ENCODE measurements at regions not wholly inside any gene's neighbourhood (a gene's known extent, or its start where the extent isn't known, plus 50 kb on each side); places are given as distances from the start of the nearest gene placed in this dataset.
A peak's percentile ranks its signal among the peaks of the same experiment; 100 is the strongest.

DNA sequence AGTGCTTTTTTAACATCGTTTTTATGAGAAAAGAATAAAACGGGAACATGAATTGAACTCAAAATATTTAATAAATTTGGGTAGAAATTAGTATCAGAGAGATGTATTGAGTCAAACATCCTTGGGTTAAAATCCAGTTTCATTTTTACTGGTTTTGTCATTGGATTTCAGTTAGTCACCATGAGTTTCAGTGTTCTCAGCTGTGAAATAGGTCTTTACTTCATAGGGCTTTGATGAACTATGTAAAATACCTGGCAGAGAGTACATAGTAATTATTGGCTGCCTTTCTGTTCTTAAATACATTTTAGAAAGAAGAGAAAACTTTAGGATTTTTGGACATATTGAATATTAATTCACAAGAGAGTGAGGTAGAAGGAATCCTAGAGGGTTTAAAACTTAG is 105.8 kb downstream of the TANC2 start:
- peaks cover 37% of the 10 kb centered on the region for H3K36me3 ChIP-seq (ENCODE audit: low read depth)
- H3K27me3 ChIP-seq (ENCODE audit: insufficient read depth, poor library complexity, severe bottlenecking) = no peaks in the 10 kb centered on the region
- no peak overlapping the region for H3K4me3 ChIP-seq (ENCODE audit: severe bottlenecking)
- peaks cover 16% of the 10 kb centered on the region for H3K4me1 ChIP-seq (ENCODE audit: insufficient read depth, poor library complexity, severe bottlenecking)
- TF ChIP-seq, protein P1, sequence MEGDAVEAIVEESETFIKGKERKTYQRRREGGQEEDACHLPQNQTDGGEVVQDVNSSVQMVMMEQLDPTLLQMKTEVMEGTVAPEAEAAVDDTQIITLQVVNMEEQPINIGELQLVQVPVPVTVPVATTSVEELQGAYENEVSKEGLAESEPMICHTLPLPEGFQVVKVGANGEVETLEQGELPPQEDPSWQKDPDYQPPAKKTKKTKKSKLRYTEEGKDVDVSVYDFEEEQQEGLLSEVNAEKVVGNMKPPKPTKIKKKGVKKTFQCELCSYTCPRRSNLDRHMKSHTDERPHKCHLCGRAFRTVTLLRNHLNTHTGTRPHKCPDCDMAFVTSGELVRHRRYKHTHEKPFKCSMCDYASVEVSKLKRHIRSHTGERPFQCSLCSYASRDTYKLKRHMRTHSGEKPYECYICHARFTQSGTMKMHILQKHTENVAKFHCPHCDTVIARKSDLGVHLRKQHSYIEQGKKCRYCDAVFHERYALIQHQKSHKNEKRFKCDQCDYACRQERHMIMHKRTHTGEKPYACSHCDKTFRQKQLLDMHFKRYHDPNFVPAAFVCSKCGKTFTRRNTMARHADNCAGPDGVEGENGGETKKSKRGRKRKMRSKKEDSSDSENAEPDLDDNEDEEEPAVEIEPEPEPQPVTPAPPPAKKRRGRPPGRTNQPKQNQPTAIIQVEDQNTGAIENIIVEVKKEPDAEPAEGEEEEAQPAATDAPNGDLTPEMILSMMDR (IDR thresholded peaks at IDR 0.05; ENCODE audit: poor library complexity, severe bottlenecking) = no peak
- H3K27ac ChIP-seq (ENCODE audit: poor library complexity, severe bottlenecking) = no peak overlapping the region
- DNase-seq (ENCODE audit: low spot score) = no peak
- ATAC-seq (ENCODE audit: low read depth) = no peak
- H3K9me3 ChIP-seq (ENCODE audit: severe bottlenecking) = no peaks in the 10 kb centered on the region

DNA sequence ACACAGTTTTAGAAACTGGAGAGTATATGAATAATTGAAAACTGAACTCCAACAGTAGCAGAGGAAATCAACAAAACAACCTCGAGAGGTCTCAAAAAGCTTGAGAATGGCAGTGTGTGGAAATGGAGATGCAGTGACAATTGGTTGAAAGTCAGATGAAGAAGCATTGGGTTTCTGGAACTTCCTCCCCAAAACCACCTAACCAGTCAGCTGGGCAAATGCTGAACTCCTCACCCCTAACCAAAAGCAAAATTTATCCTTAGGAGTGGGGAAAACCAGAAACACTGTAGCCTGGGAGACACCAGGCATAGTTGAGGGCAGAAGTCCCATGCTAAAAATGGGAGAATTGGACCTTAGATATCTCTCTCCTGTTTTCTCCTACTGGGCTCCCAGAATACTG is 109.9 kb downstream of the TANC2 start:
- 0 out of 3 replicates have a peak, but pooled peaks have one; percentile 22 for ATAC-seq (ENCODE audit: low read depth)
- Histone ChIP-seq H3K27ac (ENCODE audit: poor library complexity, severe bottlenecking) (no peak overlapping the region), H3K4me1 (ENCODE audit: insufficient read depth, poor library complexity, severe bottlenecking) (peaks cover 10% of the 10 kb centered on the region), H3K36me3 (ENCODE audit: low read depth) (peaks cover 43% of the 10 kb centered on the region), H3K9me3 (ENCODE audit: severe bottlenecking) (no peaks in the 10 kb centered on the region), H3K27me3 (ENCODE audit: insufficient read depth, poor library complexity, severe bottlenecking) (no peaks in the 10 kb centered on the region), H3K4me3 (ENCODE audit: severe bottlenecking) (no peak overlapping the region)
- TF ChIP-seq, protein P1 (IDR thresholded peaks at IDR 0.05; ENCODE audit: poor library complexity, severe bottlenecking) = no peak
- DNase-seq (ENCODE audit: low spot score) = no peak

DNA sequence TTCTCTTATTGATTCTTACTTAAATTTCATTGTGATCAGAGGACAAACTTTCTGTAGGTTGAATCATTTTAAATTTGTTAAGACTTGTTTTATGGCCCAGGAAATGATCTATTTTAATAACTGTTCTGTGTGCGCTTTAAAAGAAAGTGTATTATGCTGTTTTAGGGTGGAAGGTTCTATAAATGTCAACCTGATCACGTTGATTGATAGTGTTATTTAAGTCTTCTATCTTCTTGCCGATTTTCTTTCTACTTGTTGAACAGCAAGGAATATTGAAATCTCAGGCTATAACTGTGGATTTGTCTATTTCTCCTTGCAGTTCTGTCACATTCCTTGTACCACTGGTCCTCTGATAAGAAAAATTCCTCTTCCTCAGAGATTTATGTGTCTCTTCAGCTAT is 112.7 kb downstream of the TANC2 start:
- H3K27ac ChIP-seq (ENCODE audit: poor library complexity, severe bottlenecking) = no peak overlapping the region
- H3K9me3 ChIP-seq (ENCODE audit: severe bottlenecking) = no peaks in the 10 kb centered on the region
- peaks cover 15% of the 10 kb centered on the region for H3K4me1 ChIP-seq (ENCODE audit: insufficient read depth, poor library complexity, severe bottlenecking)
- no peak for DNase-seq (ENCODE audit: low spot score)
- ATAC-seq (ENCODE audit: low read depth) = peak; percentile 6; the same call in 1 of the 3 replicates
- H3K27me3 ChIP-seq (ENCODE audit: insufficient read depth, poor library complexity, severe bottlenecking) = no peaks in the 10 kb centered on the region
- no peak overlapping the region for H3K4me3 ChIP-seq (ENCODE audit: severe bottlenecking)
- peaks cover 38% of the 10 kb centered on the region for H3K36me3 ChIP-seq (ENCODE audit: low read depth)
- TF ChIP-seq, protein P1 (IDR thresholded peaks at IDR 0.05; ENCODE audit: poor library complexity, severe bottlenecking) = no peak

DNA sequence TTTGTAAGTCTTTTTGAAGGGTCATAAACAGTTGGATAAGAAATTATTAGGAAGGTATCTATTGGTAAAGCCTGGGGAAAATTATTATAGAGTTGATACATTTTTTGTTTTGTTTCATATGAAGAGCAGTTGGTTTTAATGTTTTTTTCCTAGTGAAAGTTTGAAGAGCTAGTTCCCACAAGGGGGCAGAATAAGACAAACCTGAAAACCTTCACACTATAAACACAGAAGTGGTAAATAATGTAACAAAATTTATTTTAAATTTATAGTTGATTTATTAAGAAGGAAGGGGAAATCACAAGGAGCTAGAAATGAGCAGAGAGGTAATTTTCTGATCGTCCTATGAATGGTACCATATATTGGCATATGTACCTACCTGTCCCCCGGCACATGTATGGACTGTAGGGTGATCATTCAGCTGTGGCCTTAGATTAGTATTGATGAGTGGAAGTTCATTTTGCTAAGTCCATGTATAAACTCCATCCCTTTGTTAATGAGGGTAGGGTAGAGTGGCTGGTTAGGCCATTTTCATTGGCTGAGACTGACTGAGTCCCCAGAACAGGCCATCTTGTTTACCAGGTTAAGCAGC is 116.3 kb downstream of the TANC2 start:
- Histone ChIP-seq H3K4me1 (ENCODE audit: insufficient read depth, poor library complexity, severe bottlenecking) (peaks cover 27% of the 10 kb centered on the region), H3K9me3 (ENCODE audit: severe bottlenecking) (no peaks in the 10 kb centered on the region), H3K36me3 (ENCODE audit: low read depth) (peaks cover 40% of the 10 kb centered on the region), H3K4me3 (ENCODE audit: severe bottlenecking) (no peak overlapping the region), H3K27ac (ENCODE audit: poor library complexity, severe bottlenecking) (peak overlapping the region; percentile 18), H3K27me3 (ENCODE audit: insufficient read depth, poor library complexity, severe bottlenecking) (no peaks in the 10 kb centered on the region)
- DNase-seq (ENCODE audit: low spot score) = no peak
- peak; percentile 16; the same call in 1 of the 3 replicates for ATAC-seq (ENCODE audit: low read depth)
- TF ChIP-seq, protein P1 (IDR thresholded peaks at IDR 0.05; ENCODE audit: poor library complexity, severe bottlenecking) = peak; percentile 36

DNA sequence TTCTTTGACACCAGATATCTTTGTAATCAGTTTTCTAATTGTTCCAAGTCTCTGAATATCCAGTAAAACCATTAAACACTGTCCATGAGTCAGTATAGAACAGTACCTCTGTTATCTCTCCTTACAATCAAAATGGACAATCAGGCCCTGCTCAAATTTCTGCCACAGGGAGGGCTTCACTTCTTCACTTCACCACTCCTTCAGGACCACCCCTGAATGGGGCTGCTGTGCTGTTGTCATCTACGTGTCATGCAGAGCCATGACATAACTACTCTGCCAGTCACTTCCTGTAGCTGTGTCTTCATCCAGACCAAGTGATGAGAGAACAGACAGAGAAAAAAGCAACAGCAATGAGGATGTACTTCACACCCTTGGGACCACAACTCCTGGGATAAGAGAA is 116.9 kb downstream of the TANC2 start:
- H3K9me3 ChIP-seq (ENCODE audit: severe bottlenecking) = no peaks in the 10 kb centered on the region
- peaks cover 27% of the 10 kb centered on the region for H3K4me1 ChIP-seq (ENCODE audit: insufficient read depth, poor library complexity, severe bottlenecking)
- peak overlapping the region; percentile 18 for H3K27ac ChIP-seq (ENCODE audit: poor library complexity, severe bottlenecking)
- ATAC-seq (ENCODE audit: low read depth) = peak; percentile 48
- H3K27me3 ChIP-seq (ENCODE audit: insufficient read depth, poor library complexity, severe bottlenecking) = no peaks in the 10 kb centered on the region
- H3K4me3 ChIP-seq (ENCODE audit: severe bottlenecking) = no peak overlapping the region
- TF ChIP-seq, protein P1 (IDR thresholded peaks at IDR 0.05; ENCODE audit: poor library complexity, severe bottlenecking) = no peak
- peaks cover 40% of the 10 kb centered on the region for H3K36me3 ChIP-seq (ENCODE audit: low read depth)
- no peak for DNase-seq (ENCODE audit: low spot score)
